IMR-90 (cell line): ENCODE measurements at regions not wholly inside any gene's neighbourhood (a gene's known extent, or its start where the extent isn't known, plus 50 kb on each side); places are given as distances from the start of the nearest gene placed in this dataset.
A peak's percentile ranks its signal among the peaks of the same experiment; 100 is the strongest.

Experiments
- ATAC-seq: fragments of 200-7000 bp; cut with Tn5 transposase; 2 replicates; pipeline ENCODE4 v1.9.1; 2020; ENCODE audit warnings: low read depth, mild to moderate bottlenecking, moderate library complexity
- BruUV-seq: library from RNA; stranded (reverse); fragments of 400-500 nt; replicated peaks from 2 replicates; lab custom pipeline; 2021; lab: Mats Ljungman, UMichigan
- CTCF ChIA-PET: fragments of 300-600 bp; formaldehyde crosslinking; extraction: SDS; loops from one replicate; lab custom pipeline; 2021; ENCODE audit warnings: antibody characterized with exemption; lab: Yijun Ruan, JAX
- POLR2A ChIA-PET: fragments of 300-600 bp; sonication (Branson Sonifier 250); formaldehyde crosslinking; loops from one replicate; lab custom pipeline; 2022; ENCODE audit warnings: antibody characterized with exemption; ENCODE audit not compliant: unreplicated experiment; lab: Charles Lee
- DNase-seq: peaks from one replicate; pipeline ENCODE4 v3.0.0; 2013
- H2AFZ ChIP-seq: replicated peaks from 2 replicates; pipeline ENCODE3; 2013; ENCODE audit warnings: low read length, mild to moderate bottlenecking; ENCODE audit not compliant: poor library complexity
- H2AK5ac ChIP-seq: 2 replicates; pipeline ENCODE4 v1.6.1; 2013; ENCODE audit warnings: low read depth, low read length, inconsistent platforms
- H2AK9ac ChIP-seq: replicated peaks from 2 replicates; pipeline ENCODE3; 2013; ENCODE audit warnings: mild to moderate bottlenecking, low read depth, low read length, moderate library complexity; ENCODE audit not compliant: poor library complexity
- H2BK120ac ChIP-seq: 2 replicates; pipeline ENCODE4 v1.6.1; 2013; ENCODE audit warnings: low read depth, low read length, inconsistent platforms
- H2BK15ac ChIP-seq: 3 replicates; pipeline ENCODE4 v1.6.1; 2013; ENCODE audit warnings: low read depth, low read length, inconsistent platforms
- H2BK20ac ChIP-seq: 2 replicates; pipeline ENCODE4 v1.6.1; 2013; ENCODE audit warnings: low read depth, mild to moderate bottlenecking, inconsistent platforms, low read length, moderate library complexity
- H2BK5ac ChIP-seq: 2 replicates; pipeline ENCODE4 v1.6.1; 2013; ENCODE audit warnings: mild to moderate bottlenecking, low read depth, low read length, inconsistent platforms; ENCODE audit not compliant: poor library complexity, severe bottlenecking
- H3K14ac ChIP-seq: replicated peaks from 2 replicates; pipeline ENCODE4 v1.6.1; 2013; ENCODE audit warnings: low read depth, low read length, inconsistent platforms
- H3K18ac ChIP-seq: 2 replicates; pipeline ENCODE4 v1.6.1; 2013; ENCODE audit warnings: low read depth, low read length, control low read depth
- H3K23ac ChIP-seq: 2 replicates; pipeline ENCODE4 v1.6.1; 2013; ENCODE audit warnings: low read depth, low read length, inconsistent platforms
- H3K27ac ChIP-seq: 2 replicates; pipeline ENCODE4 v1.5.1; 2013; ENCODE audit warnings: mild to moderate bottlenecking, control low read depth, low read length; ENCODE audit not compliant: insufficient read depth
- H3K27me3 ChIP-seq: 2 replicates; pipeline ENCODE4 v1.6.1; 2013; ENCODE audit warnings: low read length; ENCODE audit not compliant: control insufficient read depth, insufficient read depth
- H3K36me3 ChIP-seq: 2 replicates; pipeline ENCODE4 v1.6.1; 2013; ENCODE audit warnings: low read length, mixed read lengths; ENCODE audit not compliant: control insufficient read depth, insufficient read depth
- H3K4ac ChIP-seq: 2 replicates; pipeline ENCODE4 v1.6.1; 2013; ENCODE audit warnings: low read depth, low read length, inconsistent platforms
- H3K4me1 ChIP-seq: 2 replicates; pipeline ENCODE4 v1.6.1; 2013; ENCODE audit warnings: low read length, mixed read lengths; ENCODE audit not compliant: control insufficient read depth, insufficient read depth
- H3K4me2 ChIP-seq: 2 replicates; pipeline ENCODE4 v1.6.1; 2013; ENCODE audit warnings: low read depth, mild to moderate bottlenecking, control low read depth, low read length, moderate library complexity
- H3K4me3 ChIP-seq: 2 replicates; pipeline ENCODE4 v1.5.1; 2013; ENCODE audit warnings: low read depth, mild to moderate bottlenecking, control low read depth, low read length, moderate library complexity; ENCODE audit not compliant: insufficient read depth
- H3K56ac ChIP-seq: 2 replicates; pipeline ENCODE4 v1.6.1; 2013; ENCODE audit warnings: low read length, inconsistent platforms; ENCODE audit not compliant: insufficient read depth; ENCODE audit errors: extremely low read depth
- H3K79me1 ChIP-seq, 2 experiments: 2 replicates each; pipeline ENCODE4 v1.6.1; 2013; ENCODE audit warnings: low read length in 2 of 2, inconsistent platforms in 1 of 2, low read depth in 1 of 2
- H3K9ac ChIP-seq: 2 replicates; pipeline ENCODE4 v1.6.1; 2013; ENCODE audit warnings: low read depth, low read length, control low read depth
- H3K9me1 ChIP-seq: 2 replicates; pipeline ENCODE4 v1.6.1; 2013; ENCODE audit warnings: low read length, inconsistent platforms; ENCODE audit not compliant: insufficient read depth
- H3K9me3 ChIP-seq: 2 replicates; pipeline ENCODE4 v1.6.1; 2013; ENCODE audit warnings: low read length; ENCODE audit not compliant: control insufficient read depth, insufficient read depth
- H4K20me1 ChIP-seq: 2 replicates; pipeline ENCODE4 v1.6.1; 2013; ENCODE audit warnings: low read length, inconsistent platforms; ENCODE audit not compliant: insufficient read depth
- H4K5ac ChIP-seq: 2 replicates; pipeline ENCODE4 v1.6.1; 2013; ENCODE audit warnings: mild to moderate bottlenecking, low read depth, low read length, control low read depth
- H4K8ac ChIP-seq, 2 experiments: 2 replicates each; pipeline ENCODE4 v1.6.1; 2013; ENCODE audit warnings: low read depth in 2 of 2, low read length in 2 of 2, control low read depth in 1 of 2, inconsistent platforms in 1 of 2
- H4K91ac ChIP-seq: 2 replicates; pipeline ENCODE4 v1.6.1; 2013; ENCODE audit warnings: low read depth, low read length, inconsistent platforms; ENCODE audit not compliant: insufficient read depth
- BHLHE40 ChIP-seq: fragments of 150-350 bp; IDR thresholded peaks from 2 replicates; pipeline ENCODE4 v1.6.1; 2016; ENCODE audit warnings: mild to moderate bottlenecking, low read depth, low read length
- CEBPB ChIP-seq: IDR thresholded peaks from 2 replicates; pipeline ENCODE4 v1.6.1; 2012; ENCODE audit warnings: low read depth, low read length, improper control_type of control experiment
- FOS ChIP-seq: fragments of 150-350 bp; IDR thresholded peaks from 2 replicates; pipeline ENCODE4 v1.6.1; 2016; ENCODE audit warnings: low read depth, low read length
- MAFK ChIP-seq: IDR thresholded peaks from 2 replicates; pipeline ENCODE4 v1.6.1; 2012; ENCODE audit warnings: low read depth, low read length, improper control_type of control experiment
- MAZ ChIP-seq: IDR thresholded peaks from 2 replicates; pipeline ENCODE4 v1.6.1; 2012; ENCODE audit warnings: low read depth, mild to moderate bottlenecking, low read length, improper control_type of control experiment, moderate library complexity, borderline replicate concordance
- MXI1 ChIP-seq: IDR thresholded peaks from 2 replicates; pipeline ENCODE4 v1.6.1; 2012; ENCODE audit warnings: low read depth, mild to moderate bottlenecking, low read length, moderate library complexity, borderline replicate concordance
- NFE2L2 ChIP-seq: fragments of 150-350 bp; IDR thresholded peaks from 2 replicates; pipeline ENCODE4 v1.6.1; 2016; ENCODE audit warnings: low read depth, mild to moderate bottlenecking, low read length
- POLR2A ChIP-seq: IDR thresholded peaks from 2 replicates; pipeline ENCODE4 v1.6.1; 2012; ENCODE audit warnings: mild to moderate bottlenecking, low read depth, low read length
- RAD21 ChIP-seq: IDR thresholded peaks from 2 replicates; pipeline ENCODE4 v1.6.1; 2012; ENCODE audit warnings: low read length, improper control_type of control experiment
- SMC3 ChIP-seq: fragments of 150-350 bp; IDR thresholded peaks from 2 replicates; pipeline ENCODE4 v1.6.1; 2016; ENCODE audit warnings: low read depth, mild to moderate bottlenecking, antibody characterized with exemption, low read length, moderate library complexity
- WGBS, 2 experiments: methylation state at CpG; one replicate each; pipeline versions ENCODE4 v1.1.5 to v1.1.7; 2013; ENCODE audit warnings: missing lambda C conversion rate in 2 of 2; ENCODE audit not compliant: insufficient read length in 1 of 2; ENCODE audit errors: extremely low coverage in 2 of 2; 5-methylcytosine and 5-hydroxymethylcytosine counted together
- dilution Hi-C: fragments of 300-500 bp; cut with HindIII; formaldehyde crosslinking; loops from one replicate; pipeline ENCODE4 v1.14.3; 2018; ENCODE audit warnings: low sequenced_read_pairs; ENCODE audit not compliant: unreplicated experiment
- in situ Hi-C: fragments of 300-500 bp; cut with MboI; formaldehyde crosslinking; loops from 3 replicates; pipeline ENCODE4 v1.14.3; 2019; ENCODE audit warnings: low sequenced_read_pairs, inconsistent platforms, mixed read lengths
- intact Hi-C: fragments of 100-400 bp; cut with micrococcal nuclease; formaldehyde crosslinking; loops from 2 replicates; pipeline ENCODE4 v1.10.0; 2022
- TF ChIP-seq, protein P1 (sequence below): fragments of 150-350 bp; IDR thresholded peaks from 2 replicates; pipeline ENCODE4 v1.6.1; 2016; ENCODE audit warnings: low read depth, mild to moderate bottlenecking, low read length, moderate library complexity, borderline replicate concordance
- TF ChIP-seq, protein P2 (sequence below): fragments of 150-350 bp; IDR thresholded peaks from 2 replicates; pipeline ENCODE4 v1.6.1; 2017; ENCODE audit warnings: mild to moderate bottlenecking, antibody characterized with exemption, low read length, low read depth
- TF ChIP-seq, protein P3 (sequence below): conservative IDR thresholded peaks from 2 replicates; pipeline ENCODE4 v1.5.1; 2012; ENCODE audit warnings: mild to moderate bottlenecking, low read depth, low read length, improper control_type of control experiment

DNA sequence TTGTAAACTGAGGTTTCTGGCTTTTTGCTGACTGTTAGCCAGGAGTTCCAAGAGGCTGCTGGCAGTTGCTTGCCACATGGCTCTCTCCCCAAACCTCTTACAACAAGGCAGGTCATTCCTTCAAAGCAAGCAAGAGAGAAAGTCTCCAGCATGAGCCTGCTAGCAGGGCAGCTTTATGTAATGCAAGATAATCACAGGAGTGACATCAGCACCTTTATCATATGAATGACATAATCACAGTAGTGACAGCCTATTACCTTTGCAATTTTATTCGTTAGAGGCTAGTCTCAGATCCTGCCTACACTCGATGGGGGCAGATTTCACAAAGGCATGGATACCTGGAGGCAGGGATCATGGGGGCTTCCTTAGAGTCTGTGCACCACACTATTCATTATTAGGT is 79.5 kb upstream of the KCNJ16 start:
- BruUV-seq, result no TSS peak
- H2BK15ac ChIP-seq, result 0 out of 3 replicates have a peak overlapping the region, but pooled peaks have one; percentile 36
- ChIA-PET CTCF (no interaction called here), POLR2A (no interaction called here)
- in situ Hi-C loops, result no loop called here
- H3K9ac ChIP-seq, result no peak overlapping the region
- H3K27ac ChIP-seq, result no peak overlapping the region
- H4K8ac ChIP-seq, result no peak overlapping the region
- no peak overlapping the region for H4K91ac ChIP-seq
- no peak overlapping the region for H2AFZ ChIP-seq
- dilution Hi-C loops, result no loop called here
- no peak for DNase-seq
- no peak overlapping the region; the same call in 1 of the 2 replicates for H2BK20ac ChIP-seq
- intact Hi-C loops, result no loop called here
- no peak overlapping the region for H3K23ac ChIP-seq
- no peak overlapping the region for H2AK9ac ChIP-seq
- H3K18ac ChIP-seq, result no peak overlapping the region
- H3K4me2 ChIP-seq, result no peak overlapping the region
- H3K4me1 ChIP-seq, result peaks cover 4% of the 10 kb centered on the region; the same call in 1 of the 2 replicates
- H3K79me1 ChIP-seq, result no peaks in the 10 kb centered on the region
- no peaks in the 10 kb centered on the region for H3K9me1 ChIP-seq
- H3K4ac ChIP-seq, result 0 out of 2 replicates have a peak overlapping the region, but pooled peaks have one; percentile 12
- H3K27me3 ChIP-seq, result no peaks in the 10 kb centered on the region
- no peak overlapping the region for H2AK5ac ChIP-seq
- H3K4me3 ChIP-seq, result no peak overlapping the region
- H2BK5ac ChIP-seq, result no peak overlapping the region
- H3K14ac ChIP-seq, result no peak overlapping the region
- no peak overlapping the region for H3K56ac ChIP-seq
- WGBS, 2 experiments, result no CpG with 5 or more reads among the region's 2 CpGs
- no peaks in the 10 kb centered on the region for H3K36me3 ChIP-seq
- H2BK120ac ChIP-seq, result peak overlapping the region; percentile 29; the same call in 1 of the 2 replicates
- H4K20me1 ChIP-seq, result no peaks in the 10 kb centered on the region
- H3K9me3 ChIP-seq, result peaks cover 5% of the 10 kb centered on the region
- ATAC-seq, result no peak
- TF ChIP-seq, protein P1, sequence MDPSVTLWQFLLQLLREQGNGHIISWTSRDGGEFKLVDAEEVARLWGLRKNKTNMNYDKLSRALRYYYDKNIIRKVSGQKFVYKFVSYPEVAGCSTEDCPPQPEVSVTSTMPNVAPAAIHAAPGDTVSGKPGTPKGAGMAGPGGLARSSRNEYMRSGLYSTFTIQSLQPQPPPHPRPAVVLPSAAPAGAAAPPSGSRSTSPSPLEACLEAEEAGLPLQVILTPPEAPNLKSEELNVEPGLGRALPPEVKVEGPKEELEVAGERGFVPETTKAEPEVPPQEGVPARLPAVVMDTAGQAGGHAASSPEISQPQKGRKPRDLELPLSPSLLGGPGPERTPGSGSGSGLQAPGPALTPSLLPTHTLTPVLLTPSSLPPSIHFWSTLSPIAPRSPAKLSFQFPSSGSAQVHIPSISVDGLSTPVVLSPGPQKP, result no peak
- TF ChIP-seq, protein P2, sequence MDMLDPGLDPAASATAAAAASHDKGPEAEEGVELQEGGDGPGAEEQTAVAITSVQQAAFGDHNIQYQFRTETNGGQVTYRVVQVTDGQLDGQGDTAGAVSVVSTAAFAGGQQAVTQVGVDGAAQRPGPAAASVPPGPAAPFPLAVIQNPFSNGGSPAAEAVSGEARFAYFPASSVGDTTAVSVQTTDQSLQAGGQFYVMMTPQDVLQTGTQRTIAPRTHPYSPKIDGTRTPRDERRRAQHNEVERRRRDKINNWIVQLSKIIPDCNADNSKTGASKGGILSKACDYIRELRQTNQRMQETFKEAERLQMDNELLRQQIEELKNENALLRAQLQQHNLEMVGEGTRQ, result no peak
- TF ChIP-seq NFE2L2 (no peak), FOS (no peak), POLR2A (no peak), BHLHE40 (no peak), SMC3 (no peak), MXI1 (no peak), MAFK (no peak), MAZ (no peak), CEBPB (no peak), RAD21 (no peak)
- TF ChIP-seq, protein P3, sequence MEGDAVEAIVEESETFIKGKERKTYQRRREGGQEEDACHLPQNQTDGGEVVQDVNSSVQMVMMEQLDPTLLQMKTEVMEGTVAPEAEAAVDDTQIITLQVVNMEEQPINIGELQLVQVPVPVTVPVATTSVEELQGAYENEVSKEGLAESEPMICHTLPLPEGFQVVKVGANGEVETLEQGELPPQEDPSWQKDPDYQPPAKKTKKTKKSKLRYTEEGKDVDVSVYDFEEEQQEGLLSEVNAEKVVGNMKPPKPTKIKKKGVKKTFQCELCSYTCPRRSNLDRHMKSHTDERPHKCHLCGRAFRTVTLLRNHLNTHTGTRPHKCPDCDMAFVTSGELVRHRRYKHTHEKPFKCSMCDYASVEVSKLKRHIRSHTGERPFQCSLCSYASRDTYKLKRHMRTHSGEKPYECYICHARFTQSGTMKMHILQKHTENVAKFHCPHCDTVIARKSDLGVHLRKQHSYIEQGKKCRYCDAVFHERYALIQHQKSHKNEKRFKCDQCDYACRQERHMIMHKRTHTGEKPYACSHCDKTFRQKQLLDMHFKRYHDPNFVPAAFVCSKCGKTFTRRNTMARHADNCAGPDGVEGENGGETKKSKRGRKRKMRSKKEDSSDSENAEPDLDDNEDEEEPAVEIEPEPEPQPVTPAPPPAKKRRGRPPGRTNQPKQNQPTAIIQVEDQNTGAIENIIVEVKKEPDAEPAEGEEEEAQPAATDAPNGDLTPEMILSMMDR, result no peak
- H4K5ac ChIP-seq, result no peak overlapping the region
